HCT116 (cell line): ENCODE measurements at regions not wholly inside any gene's neighbourhood (a gene's known extent, or its start where the extent isn't known, plus 50 kb on each side); places are given as distances from the start of the nearest gene placed in this dataset.

ENCODE experiments used
- ATAC-seq: fragments of 200-7000 bp; cut with Tn5 transposase; 2 replicates; pipeline ENCODE4 v1.9.1; 2020; ENCODE audit warnings: mild to moderate bottlenecking, moderate library complexity
- BruUV-seq: library from RNA; stranded (reverse); fragments of 400-500 nt; replicated peaks from 2 replicates; lab custom pipeline; 2021; lab: Mats Ljungman, UMichigan
- CTCF ChIA-PET: fragments of 300-600 bp; sonication (Branson Sonifier 250); formaldehyde crosslinking; loops from one replicate; lab custom pipeline; 2021; ENCODE audit warnings: antibody characterized with exemption; lab: Charles Lee
- POLR2A ChIA-PET: fragments of 300-600, 350-600 bp; sonication (Branson Sonifier 250); formaldehyde crosslinking; loops from one replicate; lab custom pipeline; 2021; ENCODE audit warnings: antibody characterized with exemption; lab: Charles Lee
- RAD21 ChIA-PET, 2 experiments: fragments of 300-600 bp; sonication (Branson Sonifier 250); formaldehyde crosslinking; loops; one replicate each; lab custom pipeline; 2023; ENCODE audit warnings: low total read pairs in 2 of 2; ENCODE audit not compliant: uncharacterized antibody in 2 of 2, unreplicated experiment in 2 of 2, low non-redundant PET in 1 of 2; lab: Charles Lee
- DNase-seq: peaks from one replicate; pipeline ENCODE4 v3.0.0-alpha.2; 2010; ENCODE audit warnings: low read depth, low spot score
- H2AFZ ChIP-seq: fragments of 200-600 bp; shearing (Covaris generic), sonication (generic); 2 replicates; pipeline ENCODE4 v1.6.1; 2017; ENCODE audit warnings: low read depth, mixed run types, mixed read lengths, antibody characterized with exemption, low read length; ENCODE audit not compliant: poor library complexity, severe bottlenecking
- H3K27ac ChIP-seq: 2 replicates; pipeline ENCODE4 v1.5.1; 2012; ENCODE audit warnings: low read depth, low read length
- H3K27me3 ChIP-seq: fragments of 200-600 bp; sonication (generic); 2 replicates; pipeline ENCODE4 v1.6.1; 2016; ENCODE audit warnings: mixed run types, low read length, mixed read lengths; ENCODE audit not compliant: insufficient read depth
- H3K36me3 ChIP-seq, 2 experiments: fragments of 200-500 bp in 1 of 2; fragments of 200-600 bp in 1 of 2; sonication (Bioruptor generic) in 1 of 2; sonication (generic) in 1 of 2; 2 replicates each; pipeline versions ENCODE4 v1.5.1 to v1.6.1; 2014 to 2016; ENCODE audit warnings: low read length in 2 of 2, inconsistent platforms in 1 of 2, mixed read lengths in 1 of 2, mixed run types in 1 of 2; ENCODE audit not compliant: insufficient read depth in 2 of 2, control insufficient read depth in 1 of 2
- H3K4me1 ChIP-seq, 2 experiments: fragments of 200-600 bp in 1 of 2; sonication (generic) in 1 of 2; 2 replicates each; pipeline versions ENCODE4 v1.5.1 to v1.6.1; 2012 to 2017; ENCODE audit warnings: low read length in 2 of 2, inconsistent platforms in 1 of 2, mild to moderate bottlenecking in 1 of 2, mixed read lengths in 1 of 2, mixed run types in 1 of 2, moderate library complexity in 1 of 2; ENCODE audit not compliant: insufficient read depth in 2 of 2, control insufficient read depth in 1 of 2
- H3K4me2 ChIP-seq: fragments of 200-600 bp; sonication (generic); 2 replicates; pipeline ENCODE4 v1.6.1; 2017; ENCODE audit warnings: mixed run types, low read length, mixed read lengths
- H3K4me3 ChIP-seq, 2 experiments: fragments of 200-600 bp in 1 of 2; sonication (generic) in 1 of 2; replicated peaks in 1 of 2; 2 replicates each; pipeline ENCODE4 v1.5.1; 2011 to 2016; ENCODE audit warnings: low read length in 2 of 2, control low read depth in 1 of 2, low read depth in 1 of 2, mild to moderate bottlenecking in 1 of 2, mixed read lengths in 1 of 2, mixed run types in 1 of 2
- H3K79me2 ChIP-seq: fragments of 200-600 bp; sonication (generic); 2 replicates; pipeline ENCODE4 v1.6.1; 2017; ENCODE audit warnings: mild to moderate bottlenecking, mixed run types, low read length, moderate library complexity, mixed read lengths; ENCODE audit not compliant: insufficient read depth
- H3K9ac ChIP-seq: fragments of 200-600 bp; sonication (generic); 2 replicates; pipeline ENCODE4 v1.6.1; 2016; ENCODE audit warnings: low read length, mixed read lengths
- H3K9me2 ChIP-seq: fragments of 200-600 bp; sonication (generic), shearing (Covaris generic); 2 replicates; pipeline ENCODE4 v1.6.1; 2017; ENCODE audit warnings: mixed run types, mild to moderate bottlenecking, moderate library complexity; ENCODE audit not compliant: insufficient read depth
- H3K9me3 ChIP-seq, 2 experiments: fragments of 200-500 bp in 1 of 2; fragments of 200-600 bp in 1 of 2; sonication (Bioruptor generic) in 1 of 2; sonication (generic) in 1 of 2; 2 replicates each; pipeline ENCODE4 v1.6.1; 2014 to 2017; ENCODE audit warnings: low read length in 2 of 2, mixed read lengths in 2 of 2, inconsistent platforms in 1 of 2, low read depth in 1 of 2, mild to moderate bottlenecking in 1 of 2, mixed run types in 1 of 2, moderate library complexity in 1 of 2; ENCODE audit not compliant: control insufficient read depth in 1 of 2, insufficient read depth in 1 of 2
- H4K20me1 ChIP-seq: fragments of 200-600 bp; sonication (generic), shearing (Covaris generic); 2 replicates; pipeline ENCODE4 v1.6.1; 2017; ENCODE audit warnings: mixed run types, mild to moderate bottlenecking, moderate library complexity; ENCODE audit not compliant: insufficient read depth
- CBX3 ChIP-seq: IDR thresholded peaks from 2 replicates; pipeline ENCODE4 v1.6.1; 2012; ENCODE audit warnings: low read depth
- CTCF ChIP-seq, 3 experiments: fragments of 200-600 bp in 1 of 3; sonication (generic) in 1 of 3; IDR thresholded peaks in 2 of 3; conservative IDR thresholded peaks in 1 of 3; 2 replicates each; pipeline ENCODE4 v1.5.1; 2012 to 2017; ENCODE audit warnings: low read depth in 2 of 3, low read length in 2 of 3, antibody characterized with exemption in 1 of 3, borderline replicate concordance in 1 of 3, control low read depth in 1 of 3, mild to moderate bottlenecking in 1 of 3, mixed read lengths in 1 of 3, mixed run types in 1 of 3, moderate library complexity in 1 of 3; ENCODE audit not compliant: insufficient read depth in 1 of 3
- ELF1 ChIP-seq: IDR thresholded peaks from 2 replicates; pipeline ENCODE4 v1.6.1; 2012; ENCODE audit warnings: low read depth, borderline replicate concordance
- EZH2 ChIP-seq: fragments of 200-600 bp; sonication (generic); IDR thresholded peaks from 2 replicates; pipeline ENCODE4 v1.6.1; 2017; ENCODE audit warnings: antibody characterized with exemption, mixed run types
- EZH2phosphoT487 ChIP-seq: fragments of 200-600 bp; IDR thresholded peaks from 2 replicates; pipeline ENCODE4 v1.6.1; 2018; ENCODE audit warnings: antibody characterized with exemption, borderline replicate concordance
- POLR2A ChIP-seq: IDR thresholded peaks from 2 replicates; pipeline ENCODE4 v1.7.0; 2011; ENCODE audit warnings: borderline replicate concordance; ENCODE audit not compliant: insufficient read depth, insufficient read length; ENCODE audit errors: extremely low read depth
- SIN3A ChIP-seq: IDR thresholded peaks from 2 replicates; pipeline ENCODE4 v1.6.1; 2012; ENCODE audit warnings: low read depth
- SP1 ChIP-seq: IDR thresholded peaks from 2 replicates; pipeline ENCODE4 v1.6.1; 2012; ENCODE audit warnings: low read depth
- SRF ChIP-seq: IDR thresholded peaks from 2 replicates; pipeline ENCODE4 v1.6.1; 2012; ENCODE audit warnings: low read depth
- TCF7L2 ChIP-seq: IDR thresholded peaks from 2 replicates; pipeline ENCODE4 v1.7.0; 2011; ENCODE audit warnings: borderline replicate concordance, inconsistent platforms; ENCODE audit not compliant: insufficient read depth, insufficient read length; ENCODE audit errors: extremely low read depth
- YY1 ChIP-seq: IDR thresholded peaks from 2 replicates; pipeline ENCODE4 v1.6.1; 2011; ENCODE audit warnings: low read length, low read depth, moderate library complexity, mild to moderate bottlenecking; ENCODE audit not compliant: insufficient replicate concordance; ENCODE audit errors: extremely low read depth
- ZFX ChIP-seq: fragments of 450-650 bp; IDR thresholded peaks from 2 replicates; pipeline ENCODE4 v1.6.1; 2017
- ZNF274 ChIP-seq: fragments of 200-500 bp; sonication (Bioruptor generic); IDR thresholded peaks from 2 replicates; pipeline ENCODE4 v1.6.1; 2014; ENCODE audit warnings: mild to moderate bottlenecking, low read depth, low read length, inconsistent platforms
- intact Hi-C: fragments of 100-400 bp; cut with micrococcal nuclease; formaldehyde crosslinking; loops from 2 replicates; pipeline ENCODE4 v1.10.0; 2022

GRCh38 chr17:77736721-77737120 lies 221.8 kb upstream of the TNRC6C start:
- TF ChIP-seq TCF7L2 (no peak), POLR2A (no peak), CBX3 (no peak), ZFX (no peak), YY1 (no peak), SIN3A (no peak), EZH2phosphoT487 (no peak), CTCF (IDR thresholded peaks at IDR 0.05 in 2 of 3, conservative IDR thresholded peaks at IDR 0.05 in 1 of 3; ENCODE audit: borderline replicate concordance in 1 of 3, insufficient read depth in 1 of 3, low read depth in 2 of 3, low read length in 2 of 3) (no peak), ELF1 (no peak), EZH2 (no peak), ZNF274 (no peak), SRF (no peak), SP1 (no peak)
- intact Hi-C loops: no loop called here
- Histone ChIP-seq H3K36me3 (no peaks in the 10 kb centered on the region), H3K9ac (no peak overlapping the region), H3K4me2 (no peak overlapping the region), H3K79me2 (no peaks in the 10 kb centered on the region), H3K4me3 (no peak overlapping the region), H2AFZ (no peak overlapping the region), H3K4me1 (no peaks in the 10 kb centered on the region), H3K9me2 (no peaks in the 10 kb centered on the region), H4K20me1 (no peaks in the 10 kb centered on the region), H3K27me3 (peaks cover 19% of the 10 kb centered on the region; the same call in 1 of the 2 replicates), H3K27ac (no peak overlapping the region), H3K9me3 (peaks cover 0 to 5% of the 10 kb centered on the region in 2 experiments; a peak in 1 of 4 replicates)
- ATAC-seq: no peak
- no TSS peak for BruUV-seq
- no peak for DNase-seq
- ChIA-PET RAD21 (no interaction called here), CTCF (no interaction called here), POLR2A (no interaction called here)
